Amygdala (tissue), 56 donors: ENCODE measurements at regions not wholly inside any gene's neighbourhood (a gene's known extent, or its start where the extent isn't known, plus 50 kb on each side); places are given as distances from the start of the nearest gene placed in this dataset.
"Not testable (repeated sequence)": the region's sequence is repeated elsewhere in the genome, so short reads cannot be mapped to it uniquely, and the experiment has no call there.

Experiments
- DNase-seq, 56 donors: peaks; one replicate each; lab custom pipeline; 2025; lab: John Stamatoyannopoulos, UW

GRCh38 chr18:8912348-8913326, 189.9 kb upstream of the NDUFV2 start:
- DNase-seq, result no peak

- DNase-seq, result not testable (repeated sequence)
These were observed 188.7 kb upstream of the NDUFV2 start for GRCh38 chr18:8913606-8914403.

GRCh38 chr18:8914404-8915264, 187.9 kb upstream of the NDUFV2 start:
- not testable (repeated sequence) for DNase-seq

- not testable (repeated sequence) for DNase-seq
These were observed 181.4 kb upstream of the NDUFV2 start for GRCh38 chr18:8920856-8921787.

- no peak for DNase-seq
These were observed 176.0 kb upstream of the NDUFV2 start for GRCh38 chr18:8926464-8926863.

GRCh38 chr18:8928044-8928443, 174.5 kb upstream of the NDUFV2 start:
- DNase-seq, result no peak

GRCh38 chr18:8928847-8929780, 173.4 kb upstream of the NDUFV2 start:
- no peak for DNase-seq

- no peak for DNase-seq
These were observed 171.4 kb upstream of the NDUFV2 start for GRCh38 chr18:8930990-8931616.

- no peak for DNase-seq
These were observed 169.6 kb upstream of the NDUFV2 start for GRCh38 chr18:8932866-8933265.

GRCh38 chr18:8933714-8934284, 168.7 kb upstream of the NDUFV2 start:
- no peak for DNase-seq

GRCh38 chr18:8935346-8935745, 167.2 kb upstream of the NDUFV2 start:
- not testable (repeated sequence) for DNase-seq

GRCh38 chr18:8936619-8937018, 165.9 kb upstream of the NDUFV2 start:
- DNase-seq, result no peak

GRCh38 chr18:8937160-8938094, 165.1 kb upstream of the NDUFV2 start:
- no peak for DNase-seq

- no peak for DNase-seq
These were observed 163.7 kb upstream of the NDUFV2 start for GRCh38 chr18:8938817-8939216.

GRCh38 chr18:8942021-8942908, 160.2 kb upstream of the NDUFV2 start:
- no peak for DNase-seq
